Nephron (organoid): ENCODE measurements at regions not wholly inside any gene's neighbourhood (a gene's known extent, or its start where the extent isn't known, plus 50 kb on each side); places are given as distances from the start of the nearest gene placed in this dataset.

Source experiments
- H3K27ac Mint-ChIP-seq, 3 experiments: 2 replicates each; pipeline ENCODE4 v1.8.0; 2020; ENCODE audit warnings: mixed read lengths in 3 of 3, mild to moderate bottlenecking in 2 of 3, moderate library complexity in 1 of 3
- H3K27me3 Mint-ChIP-seq: 2 replicates; pipeline ENCODE4 v1.8.0; 2021; ENCODE audit warnings: low read depth, mild to moderate bottlenecking, moderate library complexity, mixed read lengths
- H3K36me3 Mint-ChIP-seq: 2 replicates; pipeline ENCODE4 v1.8.0; 2020; ENCODE audit warnings: low read depth, mixed read lengths
- H3K4me1 Mint-ChIP-seq: 2 replicates; pipeline ENCODE4 v1.8.0; 2020; ENCODE audit warnings: mixed read lengths
- H3K4me3 Mint-ChIP-seq, 3 experiments: 2 replicates each; pipeline ENCODE4 v1.8.0; 2020; ENCODE audit warnings: mild to moderate bottlenecking in 3 of 3, mixed read lengths in 3 of 3, moderate library complexity in 2 of 3
- H3K9me3 Mint-ChIP-seq: 2 replicates; pipeline ENCODE4 v1.8.0; 2020; ENCODE audit warnings: mixed read lengths
- CTCF ChIP-seq, 3 experiments: fragments of 200-600 bp; sonication (generic); IDR thresholded peaks; one replicate each; pipeline ENCODE4 v1.5.0; 2021; ENCODE audit warnings: antibody characterized with exemption in 3 of 3; ENCODE audit not compliant: unreplicated experiment in 3 of 3

- no peak for TF ChIP-seq CTCF (IDR thresholded peaks at IDR 0.05; ENCODE audit: unreplicated experiment in 3 of 3)
- Mint-ChIP-seq H3K4me3 (peak overlapping the region in 1 of 3 experiments; percentile 27), H3K27me3 (peaks cover 64% of the 10 kb centered on the region), H3K36me3 (no peaks in the 10 kb centered on the region), H3K27ac (peak overlapping the region; percentile 37 to 93 (median 89)), H3K4me1 (peaks cover 58% of the 10 kb centered on the region), H3K9me3 (no peaks in the 10 kb centered on the region)
These were observed 52.7 kb upstream of the ELN start for GRCh38 chr7:73974948-73975926.

- Mint-ChIP-seq H3K36me3 (no peaks in the 10 kb centered on the region), H3K4me1 (peaks cover 64% of the 10 kb centered on the region), H3K27me3 (peaks cover 66% of the 10 kb centered on the region), H3K4me3 (peak overlapping the region in 2 of 3 experiments; percentile 29 to 41), H3K9me3 (no peaks in the 10 kb centered on the region), H3K27ac (peak overlapping the region; percentile 95 to 97 (median 96))
- no peak for TF ChIP-seq CTCF (IDR thresholded peaks at IDR 0.05; ENCODE audit: unreplicated experiment in 3 of 3)
These were observed 51.0 kb upstream of the ELN start for GRCh38 chr7:73976761-73977618.

GRCh38 chr7:73977619-73978618 lies 50.1 kb upstream of the ELN start:
- peaks cover 71% of the 10 kb centered on the region for H3K4me1 Mint-ChIP-seq
- no peak for TF ChIP-seq CTCF (IDR thresholded peaks at IDR 0.05; ENCODE audit: unreplicated experiment in 3 of 3)
- H3K36me3 Mint-ChIP-seq, result no peaks in the 10 kb centered on the region
- no peaks in the 10 kb centered on the region for H3K9me3 Mint-ChIP-seq
- H3K4me3 Mint-ChIP-seq, result peak overlapping the region; percentile 29 to 58 (median 54)
- peaks cover 65% of the 10 kb centered on the region for H3K27me3 Mint-ChIP-seq
- H3K27ac Mint-ChIP-seq, result peak overlapping the region; percentile 95 to 97 (median 96)
